ENCODE measurements at regions not wholly inside any gene's neighbourhood (a gene's known extent, or its start where the extent isn't known, plus 50 kb on each side); places are given as distances from the start of the nearest gene placed in this dataset.

DNA sequence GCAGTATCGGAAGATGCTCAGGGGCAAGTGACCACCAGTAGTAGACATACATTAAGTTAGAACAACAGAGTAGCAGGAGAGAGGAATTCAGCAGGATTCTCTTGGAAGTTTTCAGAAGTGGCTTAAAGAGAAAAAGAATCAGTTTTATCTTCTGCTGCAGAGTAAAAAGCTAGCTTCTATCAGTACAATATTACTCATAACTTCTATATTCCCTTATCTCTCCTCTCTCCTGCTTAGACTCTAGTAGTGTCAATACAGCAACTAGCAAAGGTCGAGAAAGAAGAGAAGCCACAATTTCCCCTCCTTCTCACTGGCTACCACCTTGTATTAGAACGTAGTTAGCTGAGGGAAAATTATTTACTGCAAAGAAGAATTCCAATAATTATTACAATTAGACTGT, 539.7 kb downstream of the DIPK2A start:
- FAIRE-seq (no peak), DNase-seq (ENCODE audit: low spot score) (no peak)

DNA sequence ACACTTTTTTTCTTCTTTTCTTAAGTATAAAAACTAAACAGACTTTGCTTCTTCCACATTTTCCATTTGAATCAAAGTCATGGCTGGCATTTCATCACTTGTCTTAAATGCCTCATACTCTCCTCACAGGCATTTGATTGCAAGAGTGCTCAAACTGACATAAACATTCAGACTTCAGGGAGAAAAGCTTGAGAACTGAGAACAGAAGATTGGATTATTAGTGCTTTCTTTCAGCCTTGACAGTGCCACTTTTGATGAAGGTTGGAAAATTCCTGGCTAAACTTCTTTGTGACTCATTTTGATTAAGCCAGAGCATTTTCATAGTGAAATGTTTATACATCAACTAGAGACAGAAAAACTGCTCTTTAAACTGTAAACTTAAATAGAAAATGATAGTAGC, 544.4 kb downstream of the DIPK2A start:
- FAIRE-seq (no peak), DNase-seq (ENCODE audit: low spot score) (no peak)

- FAIRE-seq, result no peak
- no peak for DNase-seq (ENCODE audit: low spot score)
Observed at GRCh38 chr3:144516589-144516988, 545.0 kb downstream of the DIPK2A start.

GRCh38 chr3:144521131-144521530, 549.5 kb downstream of the DIPK2A start:
- DNase-seq (ENCODE audit: low spot score), result no peak
- no peak for FAIRE-seq

DNA sequence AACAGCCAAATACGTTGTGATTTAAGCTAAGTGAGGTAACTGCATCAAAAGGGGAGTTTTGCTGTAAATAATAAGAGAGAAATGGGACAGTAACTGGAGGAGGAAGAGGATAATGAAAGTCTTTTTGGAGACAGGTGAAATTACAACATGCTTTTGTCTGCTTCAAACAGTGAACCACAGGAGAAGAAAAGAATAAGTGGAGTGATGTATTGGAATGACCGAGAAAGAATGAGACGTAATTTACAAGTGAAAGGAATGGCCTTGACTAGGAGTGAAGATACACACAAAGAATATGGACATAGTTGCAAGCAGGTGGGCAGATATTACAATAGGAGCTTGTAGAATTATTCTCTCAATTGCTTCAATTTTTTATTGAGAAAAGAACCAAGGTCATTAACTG, 550.8 kb downstream of the DIPK2A start:
- FAIRE-seq (no peak), DNase-seq (ENCODE audit: low spot score) (no peak)

- no peak for DNase-seq (ENCODE audit: low spot score)
- no peak for FAIRE-seq
Observed at GRCh38 chr3:144523396-144523795, 551.8 kb downstream of the DIPK2A start.

DNA sequence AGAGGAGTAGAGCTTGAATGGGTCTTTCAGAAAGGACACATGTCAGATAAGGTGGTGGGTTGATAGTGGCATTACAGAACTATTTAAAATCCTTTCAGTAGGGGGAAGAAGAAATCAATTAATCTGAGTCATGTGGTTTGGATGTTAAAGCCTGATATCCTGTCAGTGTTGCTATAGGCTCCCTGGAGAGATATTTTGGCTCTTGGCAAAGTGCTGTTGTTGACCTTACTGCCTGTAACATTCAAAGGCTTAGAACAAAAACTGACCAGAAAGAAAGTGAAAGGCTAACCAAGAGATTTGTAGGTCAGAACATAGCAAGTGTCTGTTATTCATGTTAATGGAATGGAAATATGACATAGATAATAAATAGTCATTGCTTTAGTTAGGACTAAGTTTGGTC, 552.9 kb downstream of the DIPK2A start:
- no peak for FAIRE-seq
- DNase-seq (ENCODE audit: low spot score), result no peak

GRCh38 chr3:144529566-144529965, 557.9 kb downstream of the DIPK2A start:
- DNase-seq (ENCODE audit: low spot score) (no peak), FAIRE-seq (no peak)

- FAIRE-seq (no peak), DNase-seq (ENCODE audit: low spot score) (no peak)
Observed at GRCh38 chr3:144544871-144545270, 573.2 kb downstream of the DIPK2A start.

DNA sequence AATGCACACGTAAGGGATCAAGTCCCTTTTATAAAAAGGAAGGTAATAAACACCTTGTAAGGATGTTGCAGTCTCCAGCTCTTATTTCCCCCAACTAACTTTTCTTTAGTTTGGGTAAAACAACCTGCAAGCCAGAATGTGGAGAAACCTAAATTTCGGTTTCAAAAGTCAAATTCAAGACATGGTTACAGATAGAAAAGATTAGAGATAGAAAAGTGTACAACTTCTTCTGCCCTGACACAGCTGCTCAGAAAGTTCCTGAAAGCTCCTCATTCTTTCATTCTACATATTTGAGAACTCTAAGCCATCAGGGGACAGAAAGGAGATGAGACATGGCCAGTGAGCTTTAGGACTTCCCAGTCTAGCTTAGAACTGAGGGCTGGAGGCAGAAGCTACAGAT, 574.9 kb downstream of the DIPK2A start:
- no peak for FAIRE-seq
- DNase-seq (ENCODE audit: low spot score), result no peak

GRCh38 chr3:144548346-144548745, 576.7 kb downstream of the DIPK2A start:
- DNase-seq (ENCODE audit: low spot score) (no peak), FAIRE-seq (no peak)

DNA sequence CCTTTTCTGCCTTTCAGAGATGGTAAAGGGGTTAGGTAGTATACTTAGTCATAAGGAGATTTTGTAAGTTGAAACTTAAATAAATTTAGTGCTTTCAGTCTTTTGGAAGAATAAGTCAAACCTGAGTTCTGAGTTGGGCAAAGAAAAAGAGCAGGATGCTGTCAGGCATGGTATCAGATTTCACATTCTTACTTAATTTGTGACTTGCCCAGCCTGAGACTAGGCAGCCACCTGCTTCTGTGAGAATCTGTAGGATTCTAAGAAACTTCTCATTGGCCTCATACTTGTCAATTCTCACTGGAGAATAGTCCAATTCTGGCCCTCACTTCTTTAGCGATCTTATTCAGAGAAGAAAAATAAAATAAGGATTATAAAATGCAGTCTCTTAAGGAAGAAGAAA, 577.5 kb downstream of the DIPK2A start:
- DNase-seq (ENCODE audit: low spot score), result no peak
- no peak for FAIRE-seq

DNA sequence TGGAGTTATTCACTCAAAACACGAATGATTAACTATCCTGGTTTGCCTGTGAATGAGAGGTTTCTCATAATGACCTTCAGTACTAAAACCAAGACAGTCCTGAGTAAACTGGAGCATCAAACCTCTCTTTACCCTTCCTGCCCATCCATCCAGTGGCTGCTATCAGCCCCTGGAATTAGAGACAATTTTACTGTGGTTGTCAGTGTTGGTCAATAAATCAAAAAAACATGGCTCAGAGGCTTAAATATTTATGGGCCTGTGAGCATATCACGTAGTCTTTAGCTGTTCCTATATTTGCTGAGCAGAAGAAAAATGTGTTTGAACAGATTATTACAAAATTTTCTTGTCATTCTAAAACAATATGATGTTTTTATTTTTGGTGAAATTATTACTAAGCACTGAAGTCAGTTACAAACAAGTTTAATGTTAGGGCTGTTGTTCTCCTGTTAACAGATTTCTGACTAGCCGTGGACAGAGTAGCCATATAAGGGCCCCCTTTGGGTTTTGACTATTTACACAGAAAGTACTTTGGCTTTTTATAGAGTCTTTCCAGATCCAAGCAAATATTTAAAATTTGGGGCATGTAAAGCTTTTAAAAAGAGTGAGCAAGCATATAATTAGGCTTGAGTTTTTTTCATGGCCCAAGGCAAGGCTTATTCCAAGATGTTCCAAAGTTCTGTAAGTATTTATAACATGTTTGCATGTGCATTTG, 580.9 kb downstream of the DIPK2A start:
- DNase-seq (ENCODE audit: low spot score) (no peak), FAIRE-seq (no peak)

DNA sequence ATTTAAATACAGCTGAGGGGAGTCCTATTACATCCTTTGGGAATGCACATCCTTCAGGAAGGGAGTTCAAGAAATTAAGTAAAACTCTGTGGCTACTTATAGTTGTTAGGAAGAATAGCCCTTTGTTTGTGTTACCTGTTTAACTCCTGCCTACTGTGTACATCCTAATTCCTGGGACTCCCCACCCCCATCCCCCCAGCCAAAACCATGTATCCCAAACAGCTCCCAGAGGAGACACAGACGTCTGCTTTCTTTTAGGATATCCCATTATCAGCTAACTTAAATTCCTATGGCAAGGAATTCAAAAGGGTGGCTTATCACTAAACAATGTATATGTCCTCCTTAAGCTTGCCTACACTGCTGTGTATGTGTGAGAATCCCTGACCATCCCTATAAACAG, 581.7 kb downstream of the DIPK2A start:
- FAIRE-seq (no peak), DNase-seq (ENCODE audit: low spot score) (no peak)

DNA sequence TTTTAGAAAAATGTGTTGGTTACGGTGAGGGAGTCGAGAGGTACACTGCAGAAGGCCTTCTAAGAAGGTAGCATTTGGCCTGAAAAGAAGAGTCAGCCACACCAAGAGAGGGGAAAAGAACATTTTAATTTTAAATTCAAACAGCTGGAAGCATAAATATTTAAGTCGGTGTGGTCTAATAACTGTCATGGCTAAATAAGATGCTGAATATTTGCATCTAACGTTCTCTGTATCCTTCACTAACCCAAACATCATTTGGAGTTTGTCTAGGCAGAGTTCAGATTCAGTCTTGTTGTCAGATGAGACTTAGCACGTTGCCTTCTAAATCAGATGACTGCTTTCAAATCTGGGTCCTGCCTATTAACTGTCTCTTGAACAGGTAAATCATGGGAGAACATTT, 583.3 kb downstream of the DIPK2A start:
- no peak for FAIRE-seq
- DNase-seq (ENCODE audit: low spot score), result no peak

GRCh38 chr3:144556392-144556791, 584.8 kb downstream of the DIPK2A start:
- DNase-seq (ENCODE audit: low spot score) (no peak), FAIRE-seq (no peak)

DNA sequence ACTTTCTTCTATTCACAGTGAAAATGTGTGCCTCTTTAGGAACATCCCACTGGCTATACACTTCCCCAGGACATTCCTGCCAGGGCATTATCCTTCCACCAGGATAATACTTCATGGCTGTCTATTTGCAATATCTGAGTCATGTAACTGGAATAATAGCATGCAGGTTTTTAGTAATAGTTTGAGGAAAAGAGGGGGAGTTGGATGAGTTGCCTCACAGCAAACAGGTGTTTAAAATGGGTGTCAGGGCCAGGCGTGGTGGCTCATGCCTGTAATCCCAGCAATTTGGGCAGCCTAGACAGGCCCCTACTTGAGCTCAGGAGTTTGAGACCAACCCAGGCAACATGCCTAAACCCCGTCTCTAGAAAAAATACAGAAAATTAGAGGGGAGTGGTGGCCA, 585.9 kb downstream of the DIPK2A start:
- DNase-seq (ENCODE audit: low spot score), result no peak
- no peak for FAIRE-seq

DNA sequence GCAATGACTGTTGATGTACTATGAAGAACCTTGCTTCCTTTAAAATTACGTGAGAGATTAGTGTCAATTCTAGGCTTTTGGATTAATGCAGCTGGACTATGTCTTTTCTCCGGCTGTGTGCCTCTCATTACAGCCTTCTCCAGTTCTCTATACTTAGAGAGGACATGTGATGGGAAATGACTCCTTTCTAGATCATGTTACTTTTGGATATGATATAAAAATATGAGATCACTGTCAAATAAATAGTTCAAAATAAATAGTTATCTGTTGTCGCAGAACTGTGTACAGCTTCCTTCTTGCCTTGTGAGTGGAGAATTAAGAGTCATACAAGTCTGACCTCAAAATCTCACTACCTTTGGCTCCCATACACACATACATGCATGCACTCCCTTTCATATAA, 592.4 kb downstream of the DIPK2A start:
- DNase-seq (ENCODE audit: low spot score) (no peak), FAIRE-seq (no peak)

- DNase-seq (ENCODE audit: low spot score), result no peak
- FAIRE-seq, result no peak
Observed at GRCh38 chr3:144566320-144566719, 594.7 kb downstream of the DIPK2A start.

DNA sequence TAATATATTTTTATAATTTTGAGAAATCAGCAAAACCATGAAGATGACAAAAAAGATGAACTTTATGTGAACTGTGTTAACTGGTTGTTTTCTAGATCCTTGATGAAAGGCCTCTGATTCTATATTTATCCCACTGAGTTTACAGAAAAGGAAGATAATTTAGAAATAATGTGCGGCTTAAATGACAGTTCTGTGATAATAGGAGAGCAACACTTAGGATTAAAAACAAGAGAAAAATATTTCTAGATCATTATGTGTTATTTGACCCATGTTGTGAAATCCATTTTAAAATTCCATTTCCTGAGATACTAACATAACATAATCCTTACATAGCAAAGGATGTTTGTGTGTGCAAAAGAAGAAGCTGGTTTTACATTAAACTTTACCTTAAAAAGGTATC, 598.0 kb downstream of the DIPK2A start:
- FAIRE-seq (no peak), DNase-seq (ENCODE audit: low spot score) (no peak)

- DNase-seq (ENCODE audit: low spot score) (no peak), FAIRE-seq (no peak)
Observed at GRCh38 chr3:144583871-144584270, 612.2 kb downstream of the DIPK2A start.

DNA sequence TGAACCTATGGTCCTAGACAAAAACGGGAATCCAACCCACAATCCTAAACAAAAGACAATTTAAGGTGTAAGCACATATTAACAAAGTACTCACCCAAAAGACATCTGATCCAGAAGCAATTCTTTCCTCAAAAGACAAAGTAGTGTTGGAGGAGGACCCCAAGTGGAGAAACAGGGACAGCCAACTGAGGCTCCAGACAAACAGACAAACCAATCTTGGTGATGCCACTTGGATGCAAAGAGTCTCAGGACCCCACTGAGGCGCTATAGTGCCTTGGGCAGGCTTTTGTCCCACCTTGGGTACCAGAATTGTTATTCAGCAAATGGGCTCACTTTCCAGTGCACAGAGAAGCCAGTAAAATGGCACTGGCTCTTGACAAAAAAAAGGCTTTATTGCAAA, 613.8 kb downstream of the DIPK2A start:
- DNase-seq (ENCODE audit: low spot score), result no peak
- no peak for FAIRE-seq

DNA sequence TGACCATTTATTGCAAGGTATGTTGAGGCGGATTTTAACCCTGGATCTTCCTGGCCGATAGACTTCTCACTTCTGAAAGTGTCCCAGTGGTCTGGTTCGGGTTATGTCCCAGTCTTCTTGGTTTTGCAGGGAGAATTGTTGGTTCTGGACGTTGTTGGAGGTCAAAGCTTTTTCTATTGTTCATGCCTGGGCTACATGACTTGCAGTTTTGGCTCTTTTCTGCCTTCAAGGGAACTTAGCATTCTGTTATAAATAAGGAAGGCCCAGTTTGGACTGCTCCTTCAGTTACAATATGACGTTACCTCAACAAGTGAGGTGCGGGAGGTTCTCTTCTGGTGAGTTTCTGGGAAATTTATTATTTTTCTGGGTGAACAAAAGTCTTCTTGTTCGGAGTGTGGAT, 614.3 kb downstream of the DIPK2A start:
- DNase-seq (ENCODE audit: low spot score) (no peak), FAIRE-seq (no peak)

DNA sequence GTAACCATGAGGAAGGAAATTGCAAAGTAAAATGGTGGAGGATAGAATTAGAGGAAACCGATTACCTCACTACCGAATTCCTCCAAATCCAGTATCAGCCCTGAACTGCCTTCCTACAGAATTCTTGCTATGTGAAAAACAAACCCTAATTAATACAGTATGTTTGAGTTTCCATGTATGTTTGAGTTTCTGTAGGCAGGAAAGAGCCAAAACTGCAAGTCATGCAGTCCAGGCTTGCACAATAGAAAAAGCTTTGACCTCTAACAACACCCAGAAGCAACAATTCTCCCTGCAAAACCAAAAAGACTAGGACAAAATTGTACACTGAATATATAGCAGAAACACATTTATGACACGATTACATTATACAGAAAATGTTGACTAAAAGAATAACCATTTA, 614.8 kb downstream of the DIPK2A start:
- DNase-seq (ENCODE audit: low spot score) (no peak), FAIRE-seq (no peak)

All from RCC 7860 (cell line).